Spleen (tissue), 11 donors: ENCODE measurements at regions not wholly inside any gene's neighbourhood (a gene's known extent, or its start where the extent isn't known, plus 50 kb on each side); places are given as distances from the start of the nearest gene placed in this dataset.
A peak's percentile ranks its signal among the peaks of the same experiment; 100 is the strongest.
"Not testable (repeated sequence)": the region's sequence is repeated elsewhere in the genome, so short reads cannot be mapped to it uniquely, and the experiment has no call there.

Experiments used
- DNase-seq: peaks from one replicate; pipeline ENCODE4 v3.0.0-alpha.2; 2020
- H3K27ac ChIP-seq, 8 donors: fragments of 200-600 bp; sonication (generic) in 7 of 8; 1 replicate in 4 of 8; 2 replicates in 4 of 8; pipeline versions ENCODE4 v1.5.0 to v1.8.0; 2016 to 2021; ENCODE audit warnings: inconsistent platforms in 4 of 8, mild to moderate bottlenecking in 4 of 8, moderate library complexity in 1 of 8
- H3K27me3 ChIP-seq, 7 donors: fragments of 200-600 bp; sonication (generic) in 6 of 7; replicated peaks in 1 of 7; 1 replicate in 4 of 7; 2 replicates in 3 of 7; pipeline versions ENCODE4 v1.5.0 to v1.8.0; 2016 to 2021; ENCODE audit warnings: inconsistent platforms in 3 of 7, mild to moderate bottlenecking in 1 of 7
- H3K36me3 ChIP-seq, 6 donors: fragments of 200-600 bp; sonication (generic) in 5 of 6; 1 replicate in 4 of 6; 2 replicates in 2 of 6; pipeline versions ENCODE4 v1.5.0 to v1.8.0; 2016 to 2021; ENCODE audit warnings: inconsistent platforms in 2 of 6
- H3K4me1 ChIP-seq, 6 donors: fragments of 200-600 bp; sonication (generic) in 5 of 6; 1 replicate in 3 of 6; 2 replicates in 3 of 6; pipeline versions ENCODE4 v1.5.0 to v1.8.0; 2016 to 2021; ENCODE audit warnings: inconsistent platforms in 3 of 6
- H3K4me3 ChIP-seq, 8 donors: fragments of 200-600 bp; sonication (generic) in 7 of 8; 1 replicate in 4 of 8; 2 replicates in 4 of 8; pipeline versions ENCODE4 v1.5.0 to v1.8.0; 2016 to 2021; ENCODE audit warnings: inconsistent platforms in 4 of 8, mild to moderate bottlenecking in 4 of 8, moderate library complexity in 2 of 8
- H3K9me3 ChIP-seq, 8 donors: fragments of 200-600 bp; sonication (generic) in 7 of 8; 1 replicate in 4 of 8; 2 replicates in 4 of 8; pipeline versions ENCODE4 v1.5.0 to v1.8.0; 2016 to 2021; ENCODE audit warnings: inconsistent platforms in 4 of 8
- CTCF ChIP-seq, 11 experiments: fragments of 200-600 bp in 7 of 11; fragments of 450-650 bp in 4 of 11; sonication (generic) in 4 of 11; IDR thresholded peaks in 8 of 11; conservative IDR thresholded peaks in 3 of 11; 1 replicate in 7 of 11; 2 replicates in 4 of 11; pipeline versions ENCODE4 v1.4.0 to v1.8.0; 2016 to 2021; ENCODE audit warnings: antibody characterized with exemption in 11 of 11, inconsistent platforms in 4 of 11, mild to moderate bottlenecking in 1 of 11
- POLR2A ChIP-seq, 3 donors: fragments of 450-650 bp; IDR thresholded peaks; one replicate each; pipeline ENCODE4 v1.5.1; 2017; ENCODE audit warnings: antibody characterized with exemption in 3 of 3, mild to moderate bottlenecking in 1 of 3
- POLR2AphosphoS5 ChIP-seq, 3 donors: sonication (generic); formaldehyde crosslinking; IDR thresholded peaks; one replicate each; pipeline ENCODE4 v1.5.1; 2017; ENCODE audit warnings: antibody characterized with exemption in 3 of 3
- WGBS, 5 donors: extraction: QIAGEN DNeasy Blood & Tissue Kit in 3 of 5; methylation state at CpG; one replicate each; pipeline versions ENCODE4 v1.1.5 to v1.1.7; 2013 to 2018; 5-methylcytosine and 5-hydroxymethylcytosine counted together
- intact Hi-C: fragments of 100-400 bp; cut with DNase I; formaldehyde crosslinking; loops from one replicate; pipeline ENCODE4 v1.15.0; 2023; ENCODE audit warnings: low total_unique reads
- donor health status: healthy with polysubstance abuse.
- donor health status: DM: no; HTN: no; CAD: no; lungs with moderate emphysema.
- donor health status: DM: no; HTN: no; CAD: no.
- donor health status: Bipolar disorder and iron deficiency.
- donor health status: healthy.
- donor health status: DM: no; HTN: no; CAD: no.
- donor health status: DM: yes; HTN: yes; CAD: no.

DNA sequence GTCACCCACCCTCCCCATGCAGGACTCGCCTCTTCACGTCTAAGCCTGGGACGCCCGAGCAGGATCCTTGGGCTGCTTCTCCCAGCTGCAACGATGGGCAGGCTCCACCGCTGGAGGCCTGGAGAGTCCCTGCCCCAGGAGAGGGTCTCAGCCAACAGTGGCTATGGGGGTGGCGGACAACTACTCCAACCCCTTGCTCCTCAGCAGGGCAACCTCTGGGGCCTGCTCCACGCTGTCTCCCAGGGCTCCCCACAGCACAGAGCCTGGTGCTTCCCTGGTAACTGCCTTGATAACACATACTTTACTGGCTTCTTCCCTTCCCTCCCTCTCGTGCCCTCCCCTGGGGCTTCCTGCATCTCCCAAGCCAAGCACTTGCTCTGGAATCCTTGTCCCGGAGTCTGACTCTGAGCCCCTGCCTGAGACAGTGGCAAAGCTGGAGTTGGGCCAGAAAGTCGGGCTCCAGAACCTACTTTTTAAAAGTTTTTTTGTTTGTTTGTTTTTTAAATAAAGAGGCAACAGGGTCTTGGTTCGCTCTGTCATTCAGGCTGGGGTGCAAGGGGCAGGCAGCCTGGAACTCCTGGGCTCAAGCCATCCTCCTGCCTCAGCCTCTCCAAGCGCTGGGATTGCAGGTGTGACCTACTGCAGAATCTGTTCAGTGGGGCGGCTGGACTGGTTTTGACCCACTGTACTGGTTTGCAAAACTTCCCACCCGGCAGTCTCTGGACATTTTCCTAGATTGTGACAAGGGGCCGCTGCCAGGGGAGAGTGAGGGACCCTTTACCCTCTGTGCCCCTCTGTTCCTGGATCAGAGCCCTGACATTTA is 99.4 kb downstream of the TNFRSF13B start:
- no peak for TF ChIP-seq POLR2A (IDR thresholded peaks at IDR 0.05)
- TF ChIP-seq CTCF (IDR thresholded peaks at IDR 0.05 in 8 of 11, conservative IDR thresholded peaks at IDR 0.05 in 3 of 11): no peak
- no peak for TF ChIP-seq POLR2AphosphoS5 (IDR thresholded peaks at IDR 0.05)
- peak; percentile 61 for DNase-seq
- WGBS, 5 donors: 76 to 85% (median 81%) methylated on average over 16 of the region's 16 CpGs
- H3K27ac ChIP-seq: no peak overlapping the region
- intact Hi-C loops: no loop called here
- no peaks in the 10 kb centered on the region for H3K36me3 ChIP-seq
- H3K4me3 ChIP-seq: no peak overlapping the region
- H3K27me3 ChIP-seq: peaks cover 0 to 9% (median 0%) of the 10 kb centered on the region in 7 donors
- no peaks in the 10 kb centered on the region for H3K4me1 ChIP-seq
- H3K9me3 ChIP-seq: peaks cover 0 to 5% (median 0%) of the 10 kb centered on the region in 8 donors

DNA sequence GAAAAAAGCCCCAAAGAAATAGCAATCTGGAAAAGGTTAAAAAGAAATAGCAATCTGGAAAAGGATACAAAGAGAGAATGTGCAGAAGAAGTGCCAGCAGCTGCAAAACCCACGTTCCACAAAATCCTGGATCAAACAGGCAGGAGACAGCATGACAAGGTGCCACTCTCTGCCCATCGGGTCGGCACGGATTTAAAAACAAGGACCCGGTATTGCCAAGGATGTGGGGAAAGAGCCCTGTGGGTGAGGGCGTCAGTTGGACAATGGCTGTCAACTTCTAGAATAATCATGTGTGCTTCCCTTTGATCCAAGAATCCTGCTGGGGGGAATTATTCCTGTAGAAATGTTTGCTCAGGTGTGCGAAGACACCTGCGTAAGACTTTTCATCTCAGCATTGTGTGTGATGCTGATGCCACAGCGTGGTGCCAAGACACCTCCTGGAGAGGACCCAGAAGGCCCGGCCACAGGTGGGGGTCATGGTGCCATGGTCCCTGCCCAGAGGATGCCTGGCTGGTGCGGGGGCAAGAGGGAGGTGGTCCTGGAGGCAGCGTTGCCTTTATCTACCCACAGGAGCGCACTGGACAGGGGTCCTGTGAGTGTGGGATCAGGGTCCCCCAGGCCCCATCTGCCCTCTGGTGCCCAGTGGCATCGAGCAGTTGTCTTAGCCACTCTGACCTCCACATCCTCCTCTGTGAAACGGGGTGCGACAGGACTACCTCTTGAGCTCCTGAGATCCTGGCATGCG is 100.3 kb downstream of the TNFRSF13B start:
- H3K4me1 ChIP-seq, H3K9me3 ChIP-seq, H3K27me3 ChIP-seq, H3K36me3 ChIP-seq, H3K4me3 ChIP-seq, H3K27ac ChIP-seq, intact Hi-C loops: not testable (repeated sequence)
- peak; percentile 65 for DNase-seq
- WGBS, 5 donors: 86 to 93% (median 91%) methylated on average over 13 to 17 of the region's 17 CpGs

DNA sequence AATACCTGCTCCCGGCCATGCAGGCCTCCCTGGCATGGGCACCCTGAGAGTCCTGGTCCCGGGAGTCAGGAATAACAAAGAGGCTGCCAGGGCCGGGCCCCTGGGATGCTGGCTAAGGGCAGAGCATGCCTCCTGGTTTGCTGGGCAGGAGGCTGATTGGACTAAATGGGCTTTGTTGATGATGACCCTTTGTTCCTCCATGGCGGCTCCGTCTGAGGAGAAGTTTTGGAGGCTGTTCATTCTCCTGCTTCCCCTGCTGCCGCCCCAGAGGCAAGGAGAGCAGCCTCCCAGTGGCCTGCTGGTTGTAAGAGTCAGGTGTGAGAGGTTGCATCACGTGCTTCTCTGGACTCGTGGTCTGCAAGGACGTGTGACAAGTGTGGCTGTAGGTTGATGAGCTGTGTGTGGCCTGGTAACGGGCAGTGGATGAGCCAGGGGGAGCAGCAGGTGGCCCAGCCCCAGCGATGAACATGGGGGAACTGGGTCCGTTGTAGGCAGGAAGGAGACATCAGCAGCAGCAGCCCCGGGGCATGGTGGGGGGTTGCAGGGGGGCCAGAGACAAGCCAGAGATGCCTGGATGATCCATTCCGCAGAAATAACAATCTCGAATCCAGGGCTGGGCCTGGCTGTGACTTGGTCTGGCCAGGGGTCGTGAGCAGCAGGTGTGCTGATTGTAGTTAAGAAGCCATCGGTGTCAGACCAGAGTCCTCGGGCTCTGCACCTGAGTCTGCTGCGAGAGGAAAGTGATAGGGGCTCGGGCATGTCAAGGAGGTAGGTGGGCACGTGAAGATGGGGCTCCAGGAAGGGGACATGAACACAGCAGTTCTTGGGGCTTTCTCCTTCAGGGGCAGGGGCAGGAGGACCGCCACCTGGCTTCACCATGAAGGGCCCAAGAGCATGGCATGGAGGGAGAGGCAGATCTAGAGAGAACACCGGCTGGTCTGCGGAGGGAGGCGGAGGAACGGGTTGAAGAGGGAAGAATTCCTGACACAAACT is 101.4 kb downstream of the TNFRSF13B start:
- no peak overlapping the region for H3K27ac ChIP-seq
- WGBS, 5 donors: 79 to 86% (median 82%) methylated on average over 19 to 26 of the region's 26 CpGs
- DNase-seq: peak; percentile 70
- H3K4me1 ChIP-seq: peaks cover 0 to 5% (median 0%) of the 10 kb centered on the region in 6 donors
- no peak overlapping the region for H3K4me3 ChIP-seq
- H3K36me3 ChIP-seq: no peaks in the 10 kb centered on the region
- TF ChIP-seq POLR2AphosphoS5 (IDR thresholded peaks at IDR 0.05): no peak
- TF ChIP-seq CTCF (IDR thresholded peaks at IDR 0.05 in 8 of 11, conservative IDR thresholded peaks at IDR 0.05 in 3 of 11): no peak
- TF ChIP-seq POLR2A (IDR thresholded peaks at IDR 0.05): no peak
- intact Hi-C loops: no loop called here
- H3K9me3 ChIP-seq: no peaks in the 10 kb centered on the region
- peaks cover 0 to 9% (median 0%) of the 10 kb centered on the region in 7 donors for H3K27me3 ChIP-seq

DNA sequence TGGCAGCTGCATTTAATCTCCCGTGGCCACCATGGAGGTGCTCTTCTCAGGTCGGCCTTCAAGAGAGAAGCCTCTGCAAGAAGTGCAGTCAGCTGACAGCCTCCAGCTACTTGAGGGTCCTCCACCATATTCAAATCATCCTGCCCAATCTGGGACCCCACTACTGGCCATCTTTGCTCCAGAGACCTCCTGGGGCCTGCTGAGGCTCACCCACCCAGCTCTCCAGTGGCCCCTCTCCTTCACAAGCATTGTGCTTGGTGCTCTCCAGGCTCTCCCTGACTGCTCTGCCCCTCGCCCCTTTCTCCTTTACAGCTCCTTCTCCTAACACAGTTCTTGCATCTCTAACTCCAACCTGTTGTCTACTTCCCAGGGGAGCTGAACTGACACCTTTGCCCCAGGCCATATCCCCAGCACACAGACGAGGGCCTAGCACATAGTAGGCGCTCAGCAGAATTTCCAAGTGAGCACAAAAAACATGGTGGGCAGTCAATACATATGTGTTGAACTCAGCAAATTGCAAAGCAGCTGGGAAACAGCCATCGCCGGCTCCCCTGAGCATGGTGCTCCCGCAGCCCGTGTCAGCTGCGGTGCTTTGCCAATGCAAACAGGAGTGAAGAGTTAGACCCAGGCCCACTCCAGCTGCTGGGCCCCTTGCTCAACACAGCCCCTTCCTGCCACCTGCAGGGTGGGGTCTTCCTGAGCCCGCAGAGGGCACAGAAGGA is 102.2 kb downstream of the TNFRSF13B start:
- H3K4me3 ChIP-seq, H3K27me3 ChIP-seq, H3K27ac ChIP-seq, intact Hi-C loops, H3K9me3 ChIP-seq, H3K36me3 ChIP-seq, H3K4me1 ChIP-seq: not testable (repeated sequence)
- WGBS, 5 donors: 78 to 94% (median 90%) methylated on average over 6 to 11 of the region's 11 CpGs
- DNase-seq: peak; percentile 41

DNA sequence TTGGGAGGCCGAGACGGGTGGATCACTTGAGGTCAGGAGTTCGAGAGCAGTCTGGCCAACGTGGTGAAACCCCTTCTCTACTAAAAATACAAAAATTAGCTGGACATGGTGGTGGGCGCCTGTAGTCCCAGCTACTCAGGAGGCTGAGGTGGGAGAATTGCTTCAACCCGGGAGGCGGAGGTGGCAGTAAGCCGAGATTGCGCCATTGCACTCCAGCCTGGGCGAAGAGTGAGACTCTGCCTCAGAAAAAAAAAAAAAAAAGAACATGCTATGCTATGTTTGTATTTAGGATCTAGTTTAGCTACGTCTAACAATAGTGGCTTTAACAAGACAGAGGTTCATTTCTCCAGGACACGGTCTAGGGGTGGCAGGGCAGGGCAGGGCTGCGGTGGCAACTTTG is 103.3 kb downstream of the TNFRSF13B start:
- 91 to 96% (median 94%) methylated on average over 13 of the region's 13 CpGs for WGBS, 5 donors
- H3K4me1 ChIP-seq, H3K27me3 ChIP-seq, H3K9me3 ChIP-seq, H3K36me3 ChIP-seq, H3K4me3 ChIP-seq, DNase-seq, intact Hi-C loops, H3K27ac ChIP-seq: not testable (repeated sequence)

- H3K36me3 ChIP-seq, H3K4me3 ChIP-seq, H3K4me1 ChIP-seq, H3K27me3 ChIP-seq, intact Hi-C loops, H3K9me3 ChIP-seq, H3K27ac ChIP-seq: not testable (repeated sequence)
- 70 to 94% (median 77%) methylated on average over 2 to 3 of the region's 5 CpGs for WGBS, 5 donors
- peak; percentile 7 for DNase-seq
Observed at GRCh38 chr17:16867545-16867944, 104.4 kb downstream of the TNFRSF13B start.

GRCh38 chr17:16866841-16867240 is 105.1 kb downstream of the TNFRSF13B start:
- intact Hi-C loops, H3K9me3 ChIP-seq, H3K4me1 ChIP-seq, H3K27ac ChIP-seq, H3K4me3 ChIP-seq, H3K36me3 ChIP-seq, H3K27me3 ChIP-seq: not testable (repeated sequence)
- WGBS, 5 donors: 65 to 84% (median 80%) methylated on average over 6 of the region's 6 CpGs
- DNase-seq: peak; percentile 25
